ENCODE measurements at regions not wholly inside any gene's neighbourhood (a gene's known extent, or its start where the extent isn't known, plus 50 kb on each side); places are given as distances from the start of the nearest gene placed in this dataset.
"Not testable (repeated sequence)": the region's sequence is repeated elsewhere in the genome, so short reads cannot be mapped to it uniquely, and the experiment has no call there.

GRCh38 chr13:33353210-33353609 is 67.7 kb upstream of the STARD13 start:
- H3K27me3 ChIP-seq (ENCODE audit: control insufficient read depth, insufficient read depth, low read length, poor library complexity, severe bottlenecking), result peaks cover 48% of the 10 kb centered on the region
- H3K27ac ChIP-seq (ENCODE audit: insufficient read depth, low read depth, low read length, poor library complexity, severe bottlenecking), result no peak overlapping the region
- WGBS, 2 experiments, result 89 to 92% methylated on average over 4 of the region's 4 CpGs
- H3K4me1 ChIP-seq (ENCODE audit: control insufficient read depth, insufficient read depth, low read length), result no peaks in the 10 kb centered on the region
- no peak overlapping the region for H3K4me3 ChIP-seq (ENCODE audit: insufficient read depth, low read depth, low read length)
- no peaks in the 10 kb centered on the region for H3K9me3 ChIP-seq (ENCODE audit: control insufficient read depth, low read length)
- no peaks in the 10 kb centered on the region for H3K36me3 ChIP-seq (ENCODE audit: control insufficient read depth, insufficient read depth, low read length)

GRCh38 chr13:33353646-33354045 is 68.1 kb upstream of the STARD13 start:
- Histone ChIP-seq H3K4me1 (ENCODE audit: control insufficient read depth, insufficient read depth, low read length) (no peaks in the 10 kb centered on the region), H3K4me3 (ENCODE audit: insufficient read depth, low read depth, low read length) (no peak overlapping the region), H3K27ac (ENCODE audit: insufficient read depth, low read depth, low read length, poor library complexity, severe bottlenecking) (no peak overlapping the region), H3K9me3 (ENCODE audit: control insufficient read depth, low read length) (no peaks in the 10 kb centered on the region), H3K36me3 (ENCODE audit: control insufficient read depth, insufficient read depth, low read length) (no peaks in the 10 kb centered on the region), H3K27me3 (ENCODE audit: control insufficient read depth, insufficient read depth, low read length, poor library complexity, severe bottlenecking) (peaks cover 46% of the 10 kb centered on the region)
- WGBS, 2 experiments, result 94 to 95% methylated on average over 4 of the region's 4 CpGs

- H3K4me1 ChIP-seq (ENCODE audit: control insufficient read depth, insufficient read depth, low read length), result no peaks in the 10 kb centered on the region
- H3K36me3 ChIP-seq (ENCODE audit: control insufficient read depth, insufficient read depth, low read length), result no peaks in the 10 kb centered on the region
- H3K27me3 ChIP-seq (ENCODE audit: control insufficient read depth, insufficient read depth, low read length, poor library complexity, severe bottlenecking), result peaks cover 29% of the 10 kb centered on the region
- no peak overlapping the region for H3K27ac ChIP-seq (ENCODE audit: insufficient read depth, low read depth, low read length, poor library complexity, severe bottlenecking)
- WGBS, 2 experiments, result 92 to 93% methylated on average over 6 of the region's 6 CpGs
- H3K9me3 ChIP-seq (ENCODE audit: control insufficient read depth, low read length), result no peaks in the 10 kb centered on the region
- H3K4me3 ChIP-seq (ENCODE audit: insufficient read depth, low read depth, low read length), result no peak overlapping the region
These were observed 69.8 kb upstream of the STARD13 start for GRCh38 chr13:33355201-33355895.

- H3K4me1 ChIP-seq (ENCODE audit: control insufficient read depth, insufficient read depth, low read length); H3K36me3 ChIP-seq (ENCODE audit: control insufficient read depth, insufficient read depth, low read length); H3K27me3 ChIP-seq (ENCODE audit: control insufficient read depth, insufficient read depth, low read length, poor library complexity, severe bottlenecking); H3K27ac ChIP-seq (ENCODE audit: insufficient read depth, low read depth, low read length, poor library complexity, severe bottlenecking); H3K9me3 ChIP-seq (ENCODE audit: control insufficient read depth, low read length); H3K4me3 ChIP-seq (ENCODE audit: insufficient read depth, low read depth, low read length): not testable (repeated sequence)
- 91 to 95% methylated on average over 17 of the region's 17 CpGs for WGBS, 2 experiments
These were observed 72.5 kb upstream of the STARD13 start for GRCh38 chr13:33358076-33358475.

GRCh38 chr13:33362986-33363727 is 77.6 kb upstream of the STARD13 start:
- Histone ChIP-seq H3K36me3 (ENCODE audit: control insufficient read depth, insufficient read depth, low read length) (no peaks in the 10 kb centered on the region), H3K9me3 (ENCODE audit: control insufficient read depth, low read length) (no peaks in the 10 kb centered on the region), H3K27ac (ENCODE audit: insufficient read depth, low read depth, low read length, poor library complexity, severe bottlenecking) (no peak overlapping the region), H3K4me3 (ENCODE audit: insufficient read depth, low read depth, low read length) (no peak overlapping the region), H3K27me3 (ENCODE audit: control insufficient read depth, insufficient read depth, low read length, poor library complexity, severe bottlenecking) (no peaks in the 10 kb centered on the region), H3K4me1 (ENCODE audit: control insufficient read depth, insufficient read depth, low read length) (no peaks in the 10 kb centered on the region)
- 92 to 97% methylated on average over 2 of the region's 2 CpGs for WGBS, 2 experiments

GRCh38 chr13:33364192-33364591 is 78.6 kb upstream of the STARD13 start:
- Histone ChIP-seq H3K9me3 (ENCODE audit: control insufficient read depth, low read length) (no peaks in the 10 kb centered on the region), H3K27ac (ENCODE audit: insufficient read depth, low read depth, low read length, poor library complexity, severe bottlenecking) (no peak overlapping the region), H3K4me1 (ENCODE audit: control insufficient read depth, insufficient read depth, low read length) (no peaks in the 10 kb centered on the region), H3K4me3 (ENCODE audit: insufficient read depth, low read depth, low read length) (no peak overlapping the region), H3K27me3 (ENCODE audit: control insufficient read depth, insufficient read depth, low read length, poor library complexity, severe bottlenecking) (no peaks in the 10 kb centered on the region), H3K36me3 (ENCODE audit: control insufficient read depth, insufficient read depth, low read length) (no peaks in the 10 kb centered on the region)
- 94 to 96% methylated on average over 5 of the region's 5 CpGs for WGBS, 2 experiments

GRCh38 chr13:33366469-33367062 is 81.0 kb upstream of the STARD13 start:
- Histone ChIP-seq H3K27me3 (ENCODE audit: control insufficient read depth, insufficient read depth, low read length, poor library complexity, severe bottlenecking) (no peaks in the 10 kb centered on the region), H3K4me1 (ENCODE audit: control insufficient read depth, insufficient read depth, low read length) (no peaks in the 10 kb centered on the region), H3K27ac (ENCODE audit: insufficient read depth, low read depth, low read length, poor library complexity, severe bottlenecking) (no peak overlapping the region), H3K9me3 (ENCODE audit: control insufficient read depth, low read length) (no peaks in the 10 kb centered on the region), H3K4me3 (ENCODE audit: insufficient read depth, low read depth, low read length) (no peak overlapping the region), H3K36me3 (ENCODE audit: control insufficient read depth, insufficient read depth, low read length) (no peaks in the 10 kb centered on the region)
- 90 to 95% methylated on average over 6 of the region's 6 CpGs for WGBS, 2 experiments

- no peaks in the 10 kb centered on the region for H3K4me1 ChIP-seq (ENCODE audit: control insufficient read depth, insufficient read depth, low read length)
- 88% methylated on average over 2 of the region's 2 CpGs; no CpG with 5 or more reads in 1 of the 2 experiments for WGBS, 2 experiments
- no peaks in the 10 kb centered on the region for H3K9me3 ChIP-seq (ENCODE audit: control insufficient read depth, low read length)
- no peak overlapping the region for H3K4me3 ChIP-seq (ENCODE audit: insufficient read depth, low read depth, low read length)
- H3K27me3 ChIP-seq (ENCODE audit: control insufficient read depth, insufficient read depth, low read length, poor library complexity, severe bottlenecking), result no peaks in the 10 kb centered on the region
- no peaks in the 10 kb centered on the region for H3K36me3 ChIP-seq (ENCODE audit: control insufficient read depth, insufficient read depth, low read length)
- H3K27ac ChIP-seq (ENCODE audit: insufficient read depth, low read depth, low read length, poor library complexity, severe bottlenecking), result no peak overlapping the region
These were observed 81.8 kb upstream of the STARD13 start for GRCh38 chr13:33367171-33367895.

- Histone ChIP-seq H3K36me3 (ENCODE audit: control insufficient read depth, insufficient read depth, low read length) (no peaks in the 10 kb centered on the region), H3K27ac (ENCODE audit: insufficient read depth, low read depth, low read length, poor library complexity, severe bottlenecking) (no peak overlapping the region), H3K4me1 (ENCODE audit: control insufficient read depth, insufficient read depth, low read length) (no peaks in the 10 kb centered on the region), H3K27me3 (ENCODE audit: control insufficient read depth, insufficient read depth, low read length, poor library complexity, severe bottlenecking) (no peaks in the 10 kb centered on the region), H3K9me3 (ENCODE audit: control insufficient read depth, low read length) (no peaks in the 10 kb centered on the region), H3K4me3 (ENCODE audit: insufficient read depth, low read depth, low read length) (no peak overlapping the region)
- WGBS, 2 experiments, result 90 to 93% methylated on average over 5 of the region's 5 CpGs
These were observed 82.4 kb upstream of the STARD13 start for GRCh38 chr13:33367926-33368325.

GRCh38 chr13:33369073-33369472 is 83.5 kb upstream of the STARD13 start:
- Histone ChIP-seq H3K4me1 (ENCODE audit: control insufficient read depth, insufficient read depth, low read length) (no peaks in the 10 kb centered on the region), H3K4me3 (ENCODE audit: insufficient read depth, low read depth, low read length) (no peak overlapping the region), H3K27me3 (ENCODE audit: control insufficient read depth, insufficient read depth, low read length, poor library complexity, severe bottlenecking) (no peaks in the 10 kb centered on the region), H3K36me3 (ENCODE audit: control insufficient read depth, insufficient read depth, low read length) (no peaks in the 10 kb centered on the region), H3K9me3 (ENCODE audit: control insufficient read depth, low read length) (no peaks in the 10 kb centered on the region), H3K27ac (ENCODE audit: insufficient read depth, low read depth, low read length, poor library complexity, severe bottlenecking) (no peak overlapping the region)
- WGBS, 2 experiments, result 86 to 91% methylated on average over 3 of the region's 3 CpGs
